Ammon's horn (tissue), 1 donor: ENCODE measurements at regions not wholly inside any gene's neighbourhood (a gene's known extent, or its start where the extent isn't known, plus 50 kb on each side); places are given as distances from the start of the nearest gene placed in this dataset.

Source experiments
- DNase-seq: peaks from one replicate; pipeline ENCODE4 v3.0.0-alpha.2; 2016; ENCODE audit warnings: low spot score

DNA sequence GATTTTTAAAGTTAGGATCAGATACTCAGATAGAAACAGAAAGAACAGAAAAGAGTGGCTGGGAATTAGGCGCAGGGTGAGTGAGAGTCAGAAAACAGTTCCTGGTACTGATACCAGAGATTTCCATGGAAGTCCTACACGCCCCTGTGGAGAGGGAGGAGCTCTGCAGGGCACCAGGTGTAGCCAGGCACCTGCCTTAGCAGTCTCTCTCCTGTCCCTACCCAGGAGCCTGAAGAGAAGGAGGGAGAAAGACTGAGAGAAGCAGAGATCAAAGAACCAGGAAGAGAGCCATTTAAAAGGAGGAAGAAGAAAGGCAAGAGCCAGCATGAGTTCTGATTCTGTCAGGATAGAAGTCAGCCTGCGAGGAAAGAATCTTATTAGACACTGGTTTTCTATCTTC is 65.0 kb downstream of the CBLN1 start:
- DNase-seq = no peak

DNA sequence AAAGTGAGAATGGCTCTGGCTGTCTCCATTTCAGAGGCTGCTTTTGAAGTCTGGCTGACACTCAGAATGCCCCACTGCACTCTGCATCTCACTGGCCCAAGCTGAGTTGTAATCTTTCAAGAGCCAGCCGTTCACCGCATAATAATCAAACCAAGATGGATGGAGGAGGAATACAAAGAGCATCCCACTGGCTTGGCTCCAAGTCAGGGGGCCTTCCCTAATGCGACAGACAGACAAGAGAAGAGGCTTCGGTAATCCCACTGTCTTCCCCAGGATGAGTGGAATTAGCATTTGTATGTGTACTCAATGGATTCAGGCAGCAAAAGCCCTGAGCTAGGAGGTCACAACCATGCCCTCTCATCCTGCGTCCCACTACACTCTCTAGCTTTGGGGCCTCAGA is 68.0 kb downstream of the CBLN1 start:
- DNase-seq = no peak

DNA sequence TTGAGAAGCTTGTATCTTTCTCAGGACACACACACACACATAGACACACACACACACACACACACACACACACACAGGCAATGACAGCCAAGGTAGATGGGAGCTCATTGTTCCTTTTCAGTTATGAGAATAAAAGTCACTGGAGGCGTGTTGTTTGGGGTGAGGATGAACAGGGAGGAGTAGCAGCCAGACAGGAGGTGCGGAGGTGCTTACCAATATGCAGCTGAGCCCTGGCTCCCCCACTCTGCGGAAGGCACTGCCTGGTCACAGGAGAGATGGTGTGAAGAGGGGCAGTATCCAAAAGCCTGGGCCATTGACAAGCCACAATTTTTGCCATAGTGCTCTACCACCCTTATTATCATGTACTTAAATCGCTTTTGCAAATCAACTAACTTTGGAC is 77.4 kb downstream of the CBLN1 start:
- no peak for DNase-seq

DNA sequence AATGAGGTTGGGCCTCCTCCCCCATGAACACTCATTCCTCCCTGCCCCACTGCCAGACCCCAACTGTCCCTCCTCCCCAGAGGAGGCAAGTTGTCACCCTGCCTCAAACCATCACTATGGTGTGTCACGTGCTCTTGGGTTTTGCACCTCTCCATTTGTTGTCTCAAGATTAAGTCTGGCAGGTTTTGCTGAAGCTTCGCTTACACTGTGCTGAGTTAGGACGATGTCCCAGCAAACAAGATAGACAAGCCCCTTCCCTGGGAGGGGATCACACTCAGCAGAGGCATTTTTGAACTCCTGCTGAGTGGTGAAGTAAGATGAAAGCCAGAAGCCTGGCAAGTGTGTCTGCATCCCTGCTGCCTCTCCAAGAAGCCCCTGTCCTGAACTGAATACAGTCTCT is 78.3 kb downstream of the CBLN1 start:
- DNase-seq = no peak

DNA sequence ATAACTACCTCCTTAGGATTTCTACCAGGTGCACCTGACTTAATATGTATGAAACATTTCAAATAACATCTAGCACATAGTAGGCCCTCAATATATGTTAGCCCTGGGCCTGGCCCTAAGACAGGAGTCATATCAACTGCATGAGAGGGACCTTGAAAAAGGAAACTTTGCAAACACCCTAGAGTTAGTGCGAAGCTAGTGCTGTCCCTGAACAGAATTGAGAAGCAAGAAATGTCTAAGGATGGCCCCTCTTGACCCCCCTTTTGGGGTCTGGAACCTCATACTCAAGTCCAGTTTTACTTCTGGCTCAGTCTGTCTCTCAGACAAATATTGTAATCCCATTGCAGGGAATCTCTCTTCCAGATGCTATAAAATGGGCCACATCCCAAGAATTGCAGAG is 80.5 kb downstream of the CBLN1 start:
- DNase-seq = no peak

DNA sequence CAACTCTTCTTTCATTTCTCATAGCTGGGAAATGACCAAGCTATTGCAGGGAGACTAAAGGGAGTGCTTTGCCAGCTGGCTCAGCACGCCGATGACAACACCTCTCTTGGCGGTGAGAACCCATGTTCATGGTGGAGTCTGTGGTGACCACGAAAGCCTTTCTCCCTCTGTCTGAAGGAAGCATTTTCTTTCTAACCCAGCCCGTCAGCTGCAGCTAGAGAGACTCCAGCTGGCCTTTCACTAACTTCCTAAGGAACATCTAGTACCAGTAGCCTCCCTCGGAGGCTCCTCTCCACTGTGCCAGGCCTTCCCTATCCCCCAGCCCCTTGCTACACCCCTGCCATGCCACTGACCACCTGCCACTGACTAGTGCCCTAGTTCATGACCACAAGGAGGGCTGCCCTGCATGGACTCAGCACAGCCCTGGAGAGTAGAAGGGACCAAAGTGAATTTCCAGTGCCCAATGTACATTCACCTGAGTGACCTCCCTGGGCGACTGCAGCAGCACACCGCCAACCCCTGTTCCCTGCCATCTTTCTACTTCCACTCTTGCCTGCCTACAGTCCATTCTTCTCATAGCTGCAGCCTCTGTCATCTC is 81.3 kb downstream of the CBLN1 start:
- DNase-seq = no peak

DNA sequence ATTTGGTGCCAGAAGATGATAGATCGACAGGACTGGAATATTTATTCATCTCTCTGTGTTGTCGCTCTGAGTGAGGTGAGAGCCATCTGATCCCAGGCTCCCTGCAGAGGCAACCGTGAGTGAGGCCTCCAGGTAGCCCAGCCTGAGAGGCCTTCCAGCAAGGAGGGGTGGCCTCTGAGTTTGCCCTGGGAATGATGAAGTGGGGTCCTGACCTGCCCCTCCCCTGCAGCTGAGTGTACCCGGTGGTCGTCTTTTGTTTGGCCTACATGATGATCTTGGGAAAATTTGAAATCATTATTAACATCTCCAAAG is 86.4 kb downstream of the CBLN1 start:
- no peak for DNase-seq

DNA sequence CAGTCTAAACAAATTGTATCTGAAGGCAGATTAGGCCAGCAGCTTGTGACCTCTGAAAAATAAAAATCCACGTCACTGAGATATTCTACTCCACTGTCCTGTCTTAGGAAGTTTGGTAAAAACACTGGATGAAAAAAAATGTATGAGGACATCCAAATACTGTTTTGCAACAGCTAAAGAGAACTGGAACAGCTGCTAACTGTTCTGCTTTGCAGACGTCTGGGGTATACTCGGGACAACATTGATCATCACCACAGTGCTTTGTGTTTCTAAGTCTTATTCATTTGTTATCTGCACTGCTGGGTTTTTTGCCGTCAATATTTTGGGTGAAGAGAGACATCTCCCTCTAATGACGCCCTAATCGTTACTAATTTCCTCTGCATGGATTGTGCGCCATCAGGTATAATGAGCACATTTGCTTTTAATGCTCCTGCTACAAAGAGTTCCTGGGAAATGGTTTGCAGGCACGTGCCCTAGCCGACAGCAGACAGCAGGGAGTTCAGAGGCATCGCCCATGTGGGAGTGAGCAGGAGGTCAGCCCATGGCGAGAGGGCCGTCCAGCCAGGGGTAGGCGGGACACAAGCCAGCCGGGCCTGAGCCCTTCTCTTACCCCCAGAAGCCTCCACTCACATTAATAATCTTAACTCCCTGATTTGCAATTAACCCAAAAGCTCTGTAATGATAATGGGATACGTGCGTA is 87.0 kb downstream of the CBLN1 start:
- DNase-seq = peak; percentile 8

DNA sequence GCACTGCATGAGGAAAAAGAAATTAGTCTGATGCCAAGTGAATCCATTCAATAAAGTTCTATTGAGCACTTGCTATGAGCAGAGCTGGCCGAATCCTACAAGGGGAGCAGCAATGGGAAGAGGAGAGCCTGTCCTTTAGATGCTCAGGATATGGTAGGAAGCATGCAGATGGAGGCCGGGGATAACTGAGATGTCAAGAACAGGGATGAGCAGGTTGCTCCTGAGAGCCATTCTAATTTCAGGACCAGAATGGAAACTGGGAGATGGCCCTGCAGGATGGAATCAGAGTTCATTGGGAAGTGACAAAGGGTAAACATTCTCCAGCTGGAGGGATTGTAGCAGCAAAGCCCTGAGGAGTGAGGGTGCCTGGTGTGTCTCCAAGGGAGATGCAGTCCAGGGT is 88.0 kb downstream of the CBLN1 start:
- no peak for DNase-seq

DNA sequence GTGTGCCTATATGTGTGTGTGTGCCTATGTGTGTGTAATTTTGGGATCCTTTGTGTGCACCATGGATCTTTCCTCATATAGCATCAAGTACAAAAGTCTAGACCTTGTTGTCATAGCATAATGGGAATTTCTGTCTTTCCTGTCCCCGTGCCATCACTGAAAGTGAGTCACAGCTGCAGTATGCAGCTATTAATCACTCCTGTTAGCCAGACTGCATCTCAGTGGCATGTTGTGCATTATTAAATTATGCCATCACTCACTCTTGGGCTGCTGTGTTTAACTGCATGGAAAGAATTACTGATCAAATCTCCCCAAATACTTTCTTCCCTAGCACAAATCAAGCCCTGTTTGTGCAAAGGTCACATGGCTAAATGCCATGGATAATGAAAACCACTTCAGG is 92.4 kb downstream of the CBLN1 start:
- no peak for DNase-seq

DNA sequence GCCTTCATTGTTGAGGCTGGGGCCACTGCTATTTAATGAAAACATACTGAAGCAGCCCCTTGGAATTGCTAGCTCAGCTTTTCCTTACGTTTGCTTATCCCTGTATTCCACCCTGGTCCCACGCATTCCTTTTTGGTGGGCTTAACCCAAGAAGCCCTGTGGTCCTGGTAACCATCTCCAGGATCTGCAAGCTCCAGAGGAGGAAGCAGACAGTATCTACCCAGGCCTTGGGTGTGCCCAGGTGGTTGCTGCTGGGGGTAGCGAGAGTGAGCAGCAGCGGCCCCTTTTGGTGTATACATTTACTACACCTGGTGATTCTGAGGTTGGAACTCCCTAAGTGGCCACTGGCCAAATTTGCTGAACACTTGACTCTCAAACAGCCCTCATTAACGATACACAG is 97.7 kb downstream of the CBLN1 start:
- no peak for DNase-seq

DNA sequence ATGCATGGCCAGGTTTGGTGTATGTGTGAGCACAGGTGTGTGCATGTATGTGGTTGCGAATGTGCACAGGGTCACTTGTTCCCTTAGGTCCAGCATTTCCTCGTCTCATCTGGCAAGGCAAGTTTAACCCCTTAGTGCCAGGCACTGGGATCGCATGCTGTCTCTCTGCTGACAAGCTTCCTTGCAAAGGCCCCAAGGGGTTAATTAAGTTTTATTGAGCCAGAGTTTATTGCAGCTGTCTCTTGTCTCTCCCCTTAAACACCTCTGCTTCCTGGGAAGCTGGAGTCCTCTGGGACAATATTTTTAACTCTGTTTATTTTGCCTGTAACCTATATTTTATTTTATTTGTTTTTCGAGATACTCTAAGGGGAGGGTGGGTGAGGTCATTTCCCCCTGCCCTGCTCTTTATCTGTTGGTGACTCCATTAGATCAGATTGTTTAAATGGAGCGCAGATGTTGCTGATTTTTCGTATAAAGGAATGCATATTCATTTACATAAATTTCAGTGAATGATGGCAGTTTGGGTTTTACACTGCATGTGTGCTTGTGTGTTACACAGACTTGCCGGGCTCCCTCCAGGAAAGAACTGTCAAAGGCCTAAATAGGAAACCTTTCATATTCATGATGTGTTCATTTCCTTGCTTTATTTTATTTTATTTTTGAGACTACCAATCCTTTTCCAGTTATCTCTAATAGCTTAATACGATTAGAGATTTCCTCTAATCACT is 99.7 kb downstream of the CBLN1 start:
- no peak for DNase-seq

DNA sequence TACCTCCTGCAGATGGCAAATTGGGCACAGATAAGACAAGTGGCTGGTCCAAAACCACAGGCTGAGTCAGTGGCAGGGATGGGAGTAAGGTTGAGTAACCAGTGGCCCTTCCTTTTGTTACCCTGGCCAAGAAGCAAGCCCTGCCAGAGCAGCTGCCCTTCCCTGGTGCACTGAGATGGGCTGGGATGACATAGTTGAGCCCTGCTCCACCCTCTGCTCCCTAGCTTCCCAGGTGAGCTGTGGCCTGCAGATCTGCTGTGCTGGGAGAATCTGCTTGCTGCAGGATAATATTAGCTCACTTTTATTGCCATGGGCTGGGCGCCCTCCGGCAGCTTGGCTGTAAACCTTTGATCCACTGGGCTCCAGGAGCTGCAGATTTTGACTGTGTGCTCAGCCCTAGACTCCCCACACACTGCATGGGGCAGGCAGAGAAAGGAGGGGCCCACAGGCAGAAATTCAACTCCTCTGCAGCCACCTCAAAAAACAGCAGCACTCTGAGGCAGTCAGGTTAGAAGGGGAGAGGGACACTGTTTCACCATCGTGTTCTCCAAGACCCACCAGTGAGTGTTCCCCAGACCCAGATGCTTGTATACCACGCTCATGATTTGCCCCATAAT is 101.8 kb downstream of the CBLN1 start:
- DNase-seq = no peak

DNA sequence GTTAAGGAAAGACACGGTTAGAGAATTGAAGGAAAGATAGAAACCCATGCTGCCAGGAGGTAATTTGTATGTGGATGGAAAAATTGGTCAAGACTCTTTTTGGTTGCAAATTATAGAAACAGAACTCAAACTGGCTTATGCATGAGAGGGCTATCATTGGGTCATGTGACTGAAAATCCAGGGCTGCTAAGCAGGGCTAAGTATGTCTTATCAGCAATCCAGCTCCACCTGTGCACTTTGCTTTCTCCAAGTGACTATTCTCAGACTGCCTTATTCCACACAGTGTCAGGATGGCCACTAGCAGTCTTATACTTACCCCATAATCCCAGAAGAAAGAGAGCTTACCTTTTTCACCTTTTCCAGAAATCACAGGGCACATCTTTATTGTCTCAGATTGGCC is 113.5 kb downstream of the CBLN1 start:
- no peak for DNase-seq

DNA sequence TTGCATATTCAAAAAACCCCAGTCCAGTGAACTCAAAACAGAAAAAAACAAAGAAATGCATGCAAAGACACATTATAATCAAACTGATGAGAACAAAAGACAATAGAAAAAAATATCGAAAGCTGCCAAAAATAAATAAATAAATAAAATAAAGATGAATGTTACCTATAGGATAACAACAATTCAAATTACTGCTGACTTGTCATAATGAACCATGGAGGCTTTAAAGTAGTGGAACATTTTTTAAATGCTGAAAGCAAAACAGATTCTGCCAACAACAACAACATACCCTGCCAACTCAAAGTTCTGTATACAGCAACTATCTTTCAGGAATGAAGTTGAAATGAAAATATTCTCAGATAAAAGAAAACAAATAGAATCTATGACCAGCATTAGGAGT is 116.6 kb downstream of the CBLN1 start:
- DNase-seq = no peak

DNA sequence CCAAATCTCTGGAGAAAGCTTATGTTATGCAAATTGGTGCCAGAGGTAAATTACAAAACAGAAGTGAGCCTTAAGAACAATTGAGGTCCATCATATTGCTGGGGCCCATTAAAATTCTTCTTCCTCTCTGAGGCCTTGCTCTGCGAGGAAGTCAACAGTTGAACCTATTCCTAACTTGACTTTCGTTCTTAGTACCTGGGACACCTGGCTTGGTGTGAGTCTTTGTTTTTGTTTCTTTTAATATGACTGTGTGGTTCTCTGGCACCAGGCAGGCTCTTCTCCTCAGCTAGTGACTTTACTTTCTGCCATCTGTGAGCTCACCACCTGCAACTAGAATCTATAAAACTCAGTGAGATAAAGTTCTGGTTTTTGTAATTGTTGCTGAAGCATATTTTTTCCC is 120.4 kb downstream of the CBLN1 start:
- DNase-seq = no peak

DNA sequence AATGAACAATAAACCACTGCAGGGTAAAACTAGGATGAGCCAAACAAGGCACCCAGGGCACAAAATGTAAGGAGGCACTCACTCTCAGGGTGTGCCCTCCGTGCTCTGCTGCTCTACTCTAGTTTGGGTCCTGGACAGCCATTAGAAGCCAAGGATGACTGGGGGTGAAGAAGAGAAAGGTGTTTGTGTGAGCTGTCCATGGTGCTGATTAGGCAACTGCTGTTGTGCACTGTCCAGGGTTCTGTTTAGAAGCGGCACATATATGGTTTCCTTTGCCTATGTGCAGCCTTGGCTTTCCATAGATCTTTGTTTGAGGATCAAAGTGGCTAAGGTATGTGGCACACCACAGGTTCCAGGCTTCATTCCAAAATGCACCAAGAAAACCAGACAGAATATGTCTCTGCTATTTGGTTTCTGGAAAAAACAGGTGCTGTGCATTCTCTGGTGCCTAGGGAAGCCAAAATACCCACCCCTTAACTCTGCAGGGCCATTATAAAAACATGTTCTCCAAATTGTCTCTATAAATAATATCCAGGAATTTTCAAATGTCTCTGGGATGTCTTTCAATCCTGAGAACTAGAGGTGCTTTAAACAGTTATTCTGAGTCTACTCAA is 123.5 kb downstream of the CBLN1 start:
- DNase-seq = no peak

DNA sequence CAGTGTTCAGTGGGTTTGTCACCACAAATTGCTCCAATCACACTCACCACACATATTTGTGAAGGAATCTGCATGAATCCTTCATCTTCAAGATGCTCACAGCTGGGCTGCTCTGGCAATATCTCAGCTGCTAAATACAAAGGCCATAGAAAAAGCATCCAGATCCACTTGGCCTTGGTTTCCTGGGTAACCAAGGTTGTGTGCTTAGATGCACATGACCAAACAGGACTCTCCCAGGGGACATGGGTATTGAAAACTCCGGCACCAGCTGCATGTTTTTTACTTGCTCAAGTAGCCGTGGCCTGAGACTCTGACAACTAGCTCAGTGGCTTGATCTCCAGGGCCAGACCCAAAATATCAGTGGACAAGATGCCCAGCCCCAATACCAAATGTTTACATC is 131.3 kb downstream of the CBLN1 start:
- no peak for DNase-seq

DNA sequence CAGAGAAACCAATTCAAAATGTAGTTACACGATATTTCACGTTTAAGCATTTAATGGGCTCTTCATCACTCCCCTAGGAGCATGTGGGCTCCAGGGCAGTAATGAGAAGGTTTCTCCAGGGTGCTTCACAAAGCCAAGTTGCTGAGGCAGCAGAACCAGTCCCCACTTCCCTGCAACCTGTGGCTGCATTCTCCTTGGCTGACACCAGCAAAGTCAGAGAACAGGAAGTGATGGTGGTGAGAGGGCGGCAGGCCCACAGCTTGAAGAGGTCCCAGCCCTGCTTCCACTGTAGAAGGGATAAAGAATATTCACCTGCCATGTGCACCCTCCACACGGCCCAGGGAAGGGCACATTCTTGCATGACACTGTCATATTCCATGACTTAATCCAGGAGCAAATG is 133.2 kb downstream of the CBLN1 start:
- no peak for DNase-seq

DNA sequence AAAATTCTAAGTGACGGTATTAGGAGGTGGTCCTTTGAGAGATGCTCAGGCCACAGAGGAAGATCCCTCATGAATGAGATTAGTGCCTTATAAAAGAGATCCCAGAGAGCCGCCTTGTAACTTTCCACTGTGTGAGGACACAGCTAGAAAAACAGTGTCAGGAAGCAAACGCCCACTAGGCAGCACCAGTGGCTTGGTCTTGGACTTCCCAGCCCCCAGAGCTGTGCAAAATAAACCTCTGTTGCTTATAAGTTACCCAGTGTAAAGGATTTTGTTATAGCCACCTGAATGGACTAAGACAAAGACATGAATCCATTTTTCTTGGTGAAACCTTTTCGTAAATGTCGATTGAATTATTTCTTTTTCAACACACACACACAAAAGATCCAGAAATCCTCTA is 141.0 kb downstream of the CBLN1 start:
- no peak for DNase-seq

DNA sequence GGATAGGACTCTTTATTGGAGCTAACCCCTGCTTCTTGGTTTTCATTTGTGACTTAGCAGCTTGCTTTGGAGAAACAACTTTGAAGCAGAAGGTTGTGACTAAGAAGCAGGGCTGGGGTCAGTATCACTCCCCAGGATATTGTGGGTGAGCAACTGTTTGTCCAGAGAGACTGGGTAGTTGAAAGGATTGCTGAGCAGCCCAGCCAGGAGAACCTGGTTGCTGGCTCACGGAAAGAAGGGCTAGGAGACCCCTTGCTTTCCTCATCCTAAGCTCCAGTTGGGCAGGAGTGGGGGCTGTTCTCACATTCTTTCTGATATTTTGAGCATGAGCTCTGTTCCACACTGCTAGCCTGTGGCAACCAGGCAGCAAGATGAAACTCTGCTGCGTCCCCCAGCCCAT is 151.2 kb downstream of the CBLN1 start:
- DNase-seq = no peak

DNA sequence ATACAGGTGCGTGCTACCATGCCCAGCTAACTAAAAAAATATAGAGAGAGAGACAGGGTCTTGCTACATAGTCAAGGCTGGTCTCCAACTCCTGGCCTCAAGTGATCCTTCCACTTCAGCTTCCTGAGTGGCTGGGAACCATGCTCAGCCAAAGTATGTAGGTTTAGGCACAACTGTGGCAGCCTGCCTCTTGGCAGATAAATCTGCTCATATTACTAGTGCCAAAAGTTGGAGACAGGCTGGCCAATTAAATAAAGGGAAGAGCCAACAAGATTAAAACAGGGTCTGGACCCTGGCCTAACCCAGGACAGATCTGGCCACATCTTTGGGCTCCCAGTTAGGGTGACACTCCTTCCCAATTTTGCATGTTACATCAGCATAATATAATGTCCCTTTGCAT is 151.7 kb downstream of the CBLN1 start:
- DNase-seq = no peak

DNA sequence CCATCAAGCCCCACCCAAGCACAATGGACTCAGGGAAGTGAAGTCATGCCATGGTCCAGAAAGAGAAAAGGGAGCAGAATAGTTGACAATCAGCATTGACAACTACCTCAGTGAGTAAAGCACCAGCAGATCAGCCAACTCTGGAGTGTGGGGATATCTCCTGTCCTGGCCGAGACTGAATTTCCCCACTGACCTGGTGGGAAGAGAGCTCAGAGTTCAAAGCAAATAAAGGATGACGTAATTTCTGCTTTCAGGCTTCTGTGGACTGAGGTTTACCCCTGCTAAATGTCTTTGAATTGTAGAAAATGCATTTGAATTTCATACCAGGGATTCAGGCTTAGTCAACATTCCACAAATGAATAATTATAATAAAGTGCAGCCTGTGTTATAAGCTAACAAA is 152.9 kb downstream of the CBLN1 start:
- no peak for DNase-seq
